GM21526 (cell line): ENCODE measurements at regions not wholly inside any gene's neighbourhood (a gene's known extent, or its start where the extent isn't known, plus 50 kb on each side); places are given as distances from the start of the nearest gene placed in this dataset.

Experiments used
- ATAC-seq: cut with Tn5 transposase; IDR thresholded peaks from one replicate; pipeline ENCODE4 v1.9.1; 2021; ENCODE audit warnings: moderate library complexity; ENCODE audit not compliant: unreplicated experiment, low FRiP score

DNA sequence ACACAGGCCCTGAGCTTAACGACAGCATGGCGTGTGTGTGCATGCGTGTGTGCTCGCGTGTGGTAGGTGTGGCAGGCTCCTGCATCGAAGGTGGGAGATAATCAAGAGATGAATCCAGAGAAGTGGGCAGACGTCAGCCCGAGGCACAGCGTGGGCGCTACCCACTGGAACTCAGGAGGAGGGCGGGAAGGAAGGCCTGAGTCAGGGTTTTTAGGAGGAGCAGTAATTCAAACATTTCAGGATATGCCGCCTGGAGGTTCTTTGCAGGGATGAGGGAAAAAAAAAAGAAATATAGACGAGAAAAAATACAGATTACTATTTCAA lies 66.3 kb upstream of the STX18 start:
- ATAC-seq = no peak

DNA sequence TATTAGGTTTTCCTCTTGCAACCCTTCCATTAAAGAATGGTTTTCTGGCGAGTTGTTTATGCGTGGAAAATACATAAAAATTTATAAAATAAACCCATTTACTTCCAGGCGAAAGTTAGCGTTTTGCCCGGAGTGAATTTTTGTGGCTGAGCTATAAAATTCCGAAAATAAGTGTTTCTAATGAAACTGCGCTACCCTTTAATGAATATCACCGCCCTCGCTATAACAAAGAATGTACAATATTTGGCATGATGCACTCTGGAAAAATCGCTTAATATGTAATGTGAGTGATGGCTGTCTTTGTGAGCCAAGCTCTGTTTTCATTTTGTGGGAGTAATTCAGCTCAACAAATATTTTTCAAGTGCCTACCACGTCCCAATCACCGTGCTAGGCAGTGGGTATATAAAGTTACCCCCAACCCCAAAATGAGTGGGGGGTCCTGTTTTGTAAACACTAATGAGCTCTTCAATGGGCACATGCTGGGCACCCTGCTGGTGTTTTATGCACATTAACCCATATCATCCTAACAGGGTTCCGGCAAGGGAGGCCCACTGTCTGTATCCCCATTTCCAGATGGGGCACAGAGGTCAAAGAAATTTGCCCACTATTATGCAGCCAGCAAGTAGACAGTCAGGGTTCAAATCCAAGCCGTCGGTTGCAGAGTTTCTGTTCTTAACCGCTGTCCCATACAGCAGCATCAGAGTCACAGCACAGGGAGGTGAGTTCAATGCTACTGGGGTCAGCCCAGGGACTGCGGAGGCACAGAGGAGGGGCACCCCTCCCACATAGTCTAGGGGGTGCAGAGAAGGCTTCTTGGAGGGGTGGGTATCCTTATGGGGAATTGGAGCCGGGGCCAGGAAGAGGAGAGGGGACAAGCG lies 65.7 kb upstream of the STX18 start:
- ATAC-seq = no peak

DNA sequence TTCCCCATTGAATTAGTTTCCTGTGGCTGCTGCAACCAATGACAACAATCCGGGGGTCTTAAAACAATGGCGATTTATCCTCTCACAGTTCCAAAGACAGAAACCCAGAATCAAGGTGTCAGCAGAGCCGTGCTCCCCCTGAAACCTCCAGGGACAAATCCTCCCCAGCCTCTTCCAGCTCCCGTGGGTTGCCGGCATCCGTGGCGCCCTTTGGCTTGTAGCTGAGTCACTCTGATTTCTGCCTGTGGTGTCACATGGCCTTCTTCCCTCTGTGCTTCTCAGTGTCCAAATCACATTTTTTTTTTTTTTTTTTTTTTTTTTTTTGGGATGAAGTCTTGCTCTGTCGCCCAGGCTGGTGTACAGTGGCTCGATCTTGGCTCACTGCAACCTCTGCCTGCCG lies 64.5 kb upstream of the STX18 start:
- no peak for ATAC-seq

DNA sequence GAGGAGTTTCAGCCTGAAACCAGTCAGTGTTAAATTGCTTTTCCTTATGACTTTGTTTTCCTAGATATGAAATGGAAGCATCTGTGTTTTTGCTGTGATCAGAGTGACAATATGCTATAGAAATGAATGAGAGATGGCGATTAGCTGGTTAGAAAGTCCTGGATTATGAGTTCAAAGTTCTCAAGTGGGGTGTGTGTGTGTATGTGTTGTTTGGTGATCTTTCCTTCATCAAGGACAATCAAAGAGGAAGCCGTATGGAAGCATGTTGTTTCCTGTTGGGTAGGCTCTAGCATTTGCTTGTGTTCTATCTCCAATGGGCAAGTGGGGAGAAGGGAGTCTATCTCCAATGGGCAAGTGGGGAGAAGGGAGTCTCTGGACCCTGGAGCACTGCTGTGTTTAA lies 64.0 kb upstream of the STX18 start:
- ATAC-seq = no peak

DNA sequence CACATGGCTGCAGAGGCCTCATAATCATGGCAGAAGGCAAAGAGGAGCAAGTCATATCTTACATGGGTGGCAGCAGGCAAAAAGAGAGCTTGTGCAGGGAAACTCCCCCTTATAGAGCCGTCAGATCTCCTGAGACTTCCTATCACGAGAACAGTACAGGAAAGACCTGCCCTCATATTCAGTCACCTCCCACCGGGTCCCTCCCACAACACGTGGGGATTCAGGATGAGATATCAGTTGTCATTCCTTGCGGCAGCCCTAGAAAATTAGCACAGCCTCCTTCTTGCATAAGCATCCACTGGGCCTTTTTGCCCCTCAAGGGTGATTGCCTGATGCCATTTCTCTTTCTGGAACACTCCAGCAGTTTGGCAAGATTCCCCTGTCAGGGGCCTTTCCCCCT lies 61.7 kb upstream of the STX18 start:
- ATAC-seq = no peak

DNA sequence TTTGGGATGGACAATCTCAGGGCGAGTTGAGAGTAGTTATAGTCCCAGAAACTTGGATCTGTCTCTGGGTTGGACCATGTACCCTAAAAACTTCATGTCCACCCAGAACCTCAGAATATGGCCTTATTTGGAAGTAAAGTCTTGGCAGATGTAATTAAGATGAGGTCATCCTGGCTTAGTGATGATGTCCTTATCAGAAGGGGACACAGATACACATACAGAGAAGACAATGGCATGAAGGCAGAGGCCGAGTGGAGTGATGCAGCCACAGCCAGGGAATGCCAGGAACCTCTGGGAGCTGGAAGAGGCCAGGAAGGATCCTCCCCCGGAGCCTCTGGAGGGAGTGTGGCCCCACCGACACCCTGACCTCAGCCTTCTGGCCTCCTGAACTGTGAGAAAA lies 61.2 kb upstream of the STX18 start:
- ATAC-seq = no peak

DNA sequence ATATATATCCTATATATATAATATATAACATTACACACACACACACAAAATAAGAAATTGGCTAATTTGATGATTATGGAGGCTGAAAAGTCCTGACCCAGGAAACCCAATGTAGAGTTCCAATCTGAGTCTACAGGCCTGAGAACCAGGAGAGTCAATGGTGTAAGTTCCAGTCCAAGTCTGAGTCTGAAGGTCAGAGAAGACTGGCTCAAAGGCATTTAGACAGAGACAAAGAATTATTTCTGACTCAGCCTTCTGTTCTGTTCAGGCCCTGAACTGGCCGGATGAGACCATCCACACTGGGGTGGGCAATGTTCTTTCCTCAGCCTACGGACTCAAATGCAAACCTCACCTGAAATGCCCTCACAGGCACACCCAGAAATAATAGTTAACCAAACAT lies 60.6 kb upstream of the STX18 start:
- no peak for ATAC-seq

DNA sequence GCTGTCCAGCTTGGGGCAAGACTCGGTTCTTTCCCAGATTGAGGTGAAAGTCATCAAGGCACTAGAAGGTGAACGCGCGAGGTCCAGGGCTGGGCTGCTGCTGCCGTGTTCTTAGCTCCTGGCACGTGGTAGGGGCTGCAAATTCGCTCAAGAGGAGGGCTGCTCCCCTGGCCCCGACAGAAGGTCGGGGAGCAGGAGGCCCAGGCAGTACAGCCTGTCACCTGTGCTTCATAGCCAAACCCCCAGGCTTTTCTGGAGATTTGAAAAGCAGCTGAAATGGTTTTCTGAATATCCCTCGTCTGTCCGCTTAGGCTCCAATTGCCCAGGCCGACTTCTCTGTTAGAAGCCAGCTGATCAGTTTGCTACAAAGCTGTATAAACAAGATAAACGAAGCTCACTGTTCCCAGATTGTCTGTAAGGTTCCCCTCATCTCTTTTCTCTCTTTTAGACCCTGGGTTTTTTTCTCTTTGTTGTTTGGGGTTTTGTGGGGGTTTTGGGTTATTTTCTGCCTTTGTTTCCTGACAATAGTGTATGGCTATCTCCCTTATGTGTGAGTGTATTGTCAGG lies 60.0 kb upstream of the STX18 start:
- ATAC-seq = no peak

DNA sequence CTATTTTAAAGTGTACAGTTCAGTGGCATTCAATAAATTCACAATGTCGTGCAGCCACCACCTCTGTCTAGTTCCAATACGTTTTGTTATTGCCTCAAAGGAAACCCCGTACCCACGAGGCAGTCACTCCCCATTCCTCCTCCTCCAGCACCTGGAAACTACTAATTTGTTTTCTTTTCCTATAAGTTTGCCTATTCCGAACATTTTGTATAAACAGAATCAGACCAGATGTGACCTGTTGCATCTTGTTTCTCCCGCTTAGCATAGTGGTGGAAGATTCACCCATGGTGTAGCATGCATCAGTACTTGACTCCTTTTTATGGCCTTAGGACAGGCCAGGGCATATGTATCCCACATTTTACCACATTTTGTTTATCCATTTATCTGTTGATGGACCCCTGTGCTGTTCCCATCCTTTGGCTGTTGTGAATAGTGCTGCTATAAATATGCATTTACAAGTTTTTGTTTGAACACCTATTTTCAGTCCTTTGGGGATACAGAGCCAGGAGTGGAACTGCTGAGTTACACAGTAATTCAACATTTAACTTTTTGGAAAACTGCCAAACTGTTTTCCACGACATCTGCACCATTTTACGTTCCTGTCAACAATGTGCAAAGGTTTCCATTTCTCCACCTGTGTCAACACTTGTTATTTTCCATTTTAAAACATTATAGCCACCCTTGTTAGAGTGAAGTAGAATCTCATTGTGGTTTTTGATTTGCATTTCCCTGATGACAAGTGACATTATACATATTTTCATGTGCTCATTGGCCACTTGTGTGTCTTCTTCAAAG lies 57.8 kb upstream of the STX18 start:
- ATAC-seq = no peak

DNA sequence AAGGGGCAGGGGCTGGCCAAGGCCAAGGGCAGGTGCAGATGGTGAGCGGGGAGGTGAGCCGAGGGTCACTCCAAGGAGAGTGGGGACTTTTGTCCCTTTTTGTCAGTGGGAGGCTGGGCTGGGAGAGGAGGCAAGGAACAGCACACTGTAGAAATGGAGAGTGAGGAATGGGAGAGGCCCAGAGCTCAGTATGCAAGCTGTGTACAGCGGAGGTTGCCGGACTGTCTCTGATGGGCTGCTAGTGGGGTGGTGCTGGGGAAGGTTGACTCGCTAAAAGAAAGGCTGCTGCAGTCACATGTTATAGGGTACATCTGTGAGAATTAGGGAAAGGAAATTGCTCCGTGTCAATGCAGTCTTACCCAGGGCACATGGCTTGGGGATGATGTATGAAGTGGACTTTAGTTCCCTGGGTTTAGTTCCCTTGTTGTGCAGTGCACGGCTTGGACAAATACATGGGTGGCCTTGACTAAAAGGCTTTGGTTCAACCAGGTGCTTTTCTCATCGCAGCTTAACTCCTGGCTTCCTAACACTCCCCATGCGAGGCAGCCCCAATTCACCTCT lies 57.1 kb upstream of the STX18 start:
- no peak for ATAC-seq

DNA sequence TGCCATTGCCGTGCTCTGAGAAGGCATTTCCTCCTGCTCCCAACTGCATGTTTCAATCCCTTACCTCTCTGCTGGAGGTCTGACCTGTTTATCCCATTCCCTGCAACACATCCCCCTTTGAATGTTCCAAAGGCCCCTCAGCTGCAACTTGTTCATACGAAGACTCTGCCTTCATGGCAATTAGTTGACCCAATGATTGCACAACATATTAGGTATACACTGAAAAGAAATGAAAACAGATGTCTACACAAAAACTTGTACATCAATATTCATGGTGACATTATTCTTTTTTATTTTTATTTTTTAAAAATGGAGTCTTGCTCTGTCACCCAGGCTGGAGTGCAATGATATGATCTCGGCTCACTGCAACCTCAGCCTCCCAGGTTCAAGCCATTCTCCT lies 54.9 kb upstream of the STX18 start:
- ATAC-seq = no peak

DNA sequence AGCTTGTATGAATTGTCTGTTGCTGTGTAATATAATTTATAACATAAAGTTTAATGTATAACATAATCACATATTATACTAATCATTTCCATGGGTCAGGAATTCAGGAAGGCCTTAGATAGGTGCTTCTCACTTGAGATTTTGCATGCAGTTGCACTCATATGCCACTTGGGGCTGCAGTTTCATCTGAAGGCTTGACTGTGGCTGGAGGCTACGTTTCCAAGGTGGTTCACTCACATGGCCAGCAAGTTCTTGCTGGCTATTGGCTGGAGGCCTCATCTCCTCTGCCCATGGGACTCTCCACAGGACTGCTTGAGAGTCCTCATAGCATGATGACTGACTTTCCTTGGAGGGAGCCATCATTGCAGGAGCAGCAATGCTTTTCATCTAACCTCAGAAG lies 53.4 kb upstream of the STX18 start:
- ATAC-seq = no peak

DNA sequence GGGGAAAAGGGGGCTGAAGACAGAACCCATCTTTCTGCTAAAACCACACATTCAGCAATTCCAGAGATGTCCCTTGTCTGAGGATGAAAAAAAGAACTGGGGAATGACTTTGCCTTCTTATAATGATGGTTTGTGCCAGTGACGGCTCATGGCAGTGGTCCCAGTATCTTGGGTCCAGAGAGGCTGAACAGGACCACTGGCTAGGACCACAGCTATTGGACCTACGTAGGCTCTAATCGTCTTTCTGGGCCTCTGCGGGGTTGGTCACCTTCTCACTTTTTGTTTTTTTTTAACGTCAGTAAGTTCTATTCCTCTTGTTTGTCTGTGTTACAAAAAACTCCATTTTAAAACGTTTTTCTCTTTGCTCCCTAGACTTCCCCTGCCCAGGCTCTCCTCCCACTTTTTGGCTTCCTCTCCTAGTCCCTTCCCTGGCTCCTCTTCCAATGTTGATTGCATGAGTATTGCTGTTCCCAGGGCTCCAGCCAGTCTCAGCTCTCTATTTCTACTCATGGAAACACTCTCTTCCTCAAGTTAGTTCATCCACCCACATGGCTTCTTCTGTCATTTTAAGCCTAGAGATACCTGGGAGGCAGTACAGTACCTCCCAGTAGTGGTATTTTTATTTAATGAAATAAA lies 52.6 kb upstream of the STX18 start:
- no peak for ATAC-seq

DNA sequence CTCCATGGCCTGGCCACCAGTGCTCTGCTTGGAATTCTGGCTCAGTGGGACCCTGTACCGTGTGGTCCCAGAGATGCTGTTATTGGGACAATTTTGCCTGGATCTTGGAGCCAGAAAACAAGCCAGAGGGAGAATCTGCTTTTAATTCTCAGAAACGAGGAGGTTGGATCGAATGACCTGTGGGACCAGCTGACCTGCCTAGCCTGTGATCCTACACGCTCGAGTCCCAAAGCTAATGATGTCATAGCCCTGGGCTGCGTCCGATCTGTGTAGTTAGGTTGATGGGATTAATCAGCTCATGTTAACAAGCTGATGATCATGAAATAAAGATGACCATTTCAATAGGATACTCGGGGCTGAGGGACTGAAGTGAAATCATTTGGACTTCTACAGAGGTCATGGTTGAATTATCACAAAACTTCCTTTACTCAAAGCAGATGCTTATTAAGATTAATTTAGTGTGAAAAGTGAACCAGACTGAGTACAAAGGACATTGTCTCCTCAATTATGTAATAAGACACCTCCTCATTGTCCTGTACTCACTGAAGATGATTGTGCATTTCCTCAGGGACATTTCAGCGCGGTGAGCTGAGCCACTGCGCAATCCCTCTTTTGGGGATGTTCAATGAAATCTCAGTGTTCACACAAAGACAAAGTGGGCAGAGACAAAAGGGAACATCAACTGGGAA lies 51.9 kb upstream of the STX18 start:
- no peak for ATAC-seq

DNA sequence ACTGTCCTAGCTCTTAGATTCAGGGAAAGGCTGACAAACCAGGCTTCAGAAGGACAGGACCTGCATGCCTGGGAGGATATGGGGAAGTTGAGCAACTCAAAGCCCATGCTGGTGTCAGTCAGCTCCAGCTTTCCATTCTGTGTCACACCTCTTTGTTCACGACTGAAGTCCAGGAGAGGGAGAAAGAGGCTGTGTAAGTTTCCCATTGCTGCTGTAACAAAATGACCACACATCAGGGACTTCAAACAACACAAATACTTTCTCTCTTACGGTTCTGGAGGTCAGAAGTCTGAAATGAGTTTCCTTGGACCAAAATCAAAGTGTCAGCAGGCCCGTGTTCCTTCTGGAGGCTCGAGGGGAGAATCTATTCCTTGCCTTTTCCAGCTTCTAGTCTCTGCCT lies 50.6 kb upstream of the STX18 start:
- ATAC-seq = no peak
